Natural killer cell (primary cell): ENCODE measurements at regions not wholly inside any gene's neighbourhood (a gene's known extent, or its start where the extent isn't known, plus 50 kb on each side); places are given as distances from the start of the nearest gene placed in this dataset.

ENCODE experiments used
- ATAC-seq, 3 donors: fragments of 150-1000 bp in 2 of 3; fragments of 200-7000 bp in 1 of 3; cut with Tn5 transposase; 1 replicate in 1 of 3; 2 replicates in 2 of 3; pipeline ENCODE4 v1.10.0; 2021; ENCODE audit warnings: mild to moderate bottlenecking in 2 of 3, moderate library complexity in 2 of 3
- DNase-seq, 2 donors: peaks; one replicate each; pipeline versions ENCODE4 v3.0.0 to v3.0.0-alpha.2; 2013 to 2021; ENCODE audit warnings: mixed read lengths in 1 of 2
- H3K27ac ChIP-seq: one replicate; pipeline ENCODE4 v1.5.1; 2013; ENCODE audit warnings: mild to moderate bottlenecking, low read length
- H3K27me3 ChIP-seq: one replicate; pipeline ENCODE4 v1.6.1; 2013; ENCODE audit warnings: low read length; ENCODE audit not compliant: control insufficient read depth, insufficient read depth
- H3K36me3 ChIP-seq: one replicate; pipeline ENCODE4 v1.6.1; 2013; ENCODE audit warnings: low read length; ENCODE audit not compliant: control insufficient read depth, insufficient read depth
- H3K4me1 ChIP-seq: one replicate; pipeline ENCODE4 v1.6.1; 2013; ENCODE audit warnings: low read length; ENCODE audit not compliant: control insufficient read depth, insufficient read depth
- H3K4me3 ChIP-seq: one replicate; pipeline ENCODE4 v1.5.1; 2013; ENCODE audit warnings: low read length
- H3K9me3 ChIP-seq: one replicate; pipeline ENCODE4 v1.6.1; 2013; ENCODE audit warnings: low read length; ENCODE audit not compliant: control insufficient read depth, insufficient read depth
- H3K27ac Mint-ChIP-seq, 2 donors: one replicate each; pipeline ENCODE4 v1.8.0; 2022; ENCODE audit warnings: mild to moderate bottlenecking in 2 of 2, mixed read lengths in 2 of 2, moderate library complexity in 1 of 2
- H3K27me3 Mint-ChIP-seq, 2 donors: one replicate each; pipeline ENCODE4 v1.8.0; 2022; ENCODE audit warnings: low read depth in 2 of 2, mixed read lengths in 2 of 2
- H3K36me3 Mint-ChIP-seq: one replicate; pipeline ENCODE4 v1.8.0; 2022; ENCODE audit warnings: mixed read lengths
- H3K4me1 Mint-ChIP-seq, 2 donors: one replicate each; pipeline ENCODE4 v1.8.0; 2022; ENCODE audit warnings: mixed read lengths in 2 of 2
- H3K4me3 Mint-ChIP-seq: one replicate; pipeline ENCODE4 v1.8.0; 2022; ENCODE audit warnings: mild to moderate bottlenecking, moderate library complexity, mixed read lengths
- H3K9me3 Mint-ChIP-seq, 2 donors: one replicate each; pipeline ENCODE4 v1.8.0; 2022; ENCODE audit warnings: mixed read lengths in 2 of 2
- CTCF ChIP-seq: fragments of 200-600 bp; IDR thresholded peaks from one replicate; pipeline ENCODE4 v1.8.0; 2022; ENCODE audit warnings: antibody characterized with exemption
- WGBS: methylation state at CpG from one replicate; pipeline ENCODE4 v1.1.7; 2013; ENCODE audit warnings: missing lambda C conversion rate; ENCODE audit not compliant: insufficient coverage; 5-methylcytosine and 5-hydroxymethylcytosine counted together
- intact Hi-C: fragments of 100-400 bp; cut with micrococcal nuclease; formaldehyde crosslinking; loops from one replicate; pipeline ENCODE4 v1.14.2; 2022

- no peak for DNase-seq
- intact Hi-C loops = no loop called here
- peaks cover 17 to 21% of the 10 kb centered on the region in 2 donors for H3K27me3 Mint-ChIP-seq
- H3K4me3 Mint-ChIP-seq = no peak overlapping the region
- no peaks in the 10 kb centered on the region for H3K27me3 ChIP-seq
- H3K4me1 ChIP-seq = no peaks in the 10 kb centered on the region
- no peaks in the 10 kb centered on the region for H3K9me3 Mint-ChIP-seq
- no peaks in the 10 kb centered on the region for H3K4me1 Mint-ChIP-seq
- no peaks in the 10 kb centered on the region for H3K36me3 Mint-ChIP-seq
- H3K4me3 ChIP-seq = no peak overlapping the region
- ATAC-seq = no peak
- H3K9me3 ChIP-seq = no peaks in the 10 kb centered on the region
- no peaks in the 10 kb centered on the region for H3K36me3 ChIP-seq
- WGBS = 90% methylated on average over 2 of the region's 2 CpGs
- H3K27ac Mint-ChIP-seq = no peak overlapping the region
- no peak for TF ChIP-seq CTCF
- no peak overlapping the region for H3K27ac ChIP-seq
Measured at GRCh38 chr13:40013554-40013953, 358.1 kb downstream of the COG6 start.

DNA sequence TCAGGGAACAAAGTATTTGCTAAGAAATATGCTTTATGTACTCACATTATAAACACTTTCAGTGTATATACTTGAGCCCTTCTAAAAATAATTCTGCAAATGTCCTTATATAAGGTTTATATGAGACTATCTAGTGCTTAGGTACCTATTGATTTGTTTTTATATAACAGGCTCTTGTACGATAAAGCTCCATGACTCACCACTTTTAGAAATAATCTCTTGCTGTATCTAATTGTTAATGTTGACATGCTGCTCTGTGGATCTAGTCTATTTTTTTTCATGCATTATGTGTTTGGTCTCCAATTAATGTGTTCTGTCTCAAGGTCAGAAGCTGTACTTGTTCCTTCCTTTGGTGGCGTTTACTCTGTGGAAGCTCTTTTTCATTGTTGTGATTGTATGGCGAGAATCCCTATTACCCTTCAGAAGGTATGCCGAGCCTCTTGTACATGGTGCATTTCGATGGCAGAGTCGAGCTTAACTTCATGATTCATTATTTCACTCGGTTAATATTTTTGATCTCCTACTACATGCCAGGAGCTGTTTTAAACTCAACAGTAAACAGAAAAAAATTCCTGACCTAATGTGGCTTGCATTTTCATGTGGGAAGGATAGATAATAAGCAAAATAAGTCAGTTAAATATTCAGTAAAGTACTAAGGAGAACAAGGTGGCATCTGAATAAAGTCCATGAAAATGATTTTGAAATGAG, 361.6 kb downstream of the COG6 start:
- DNase-seq (no peak), ATAC-seq (no peak)
- Mint-ChIP-seq H3K27ac (no peak overlapping the region), H3K4me1 (no peaks in the 10 kb centered on the region), H3K27me3 (peaks cover 9 to 15% of the 10 kb centered on the region in 2 donors), H3K9me3 (no peaks in the 10 kb centered on the region), H3K36me3 (no peaks in the 10 kb centered on the region), H3K4me3 (no peak overlapping the region)
- H3K9me3 ChIP-seq = no peaks in the 10 kb centered on the region
- H3K4me3 ChIP-seq = no peak overlapping the region
- H3K4me1 ChIP-seq = no peaks in the 10 kb centered on the region
- TF ChIP-seq CTCF = no peak
- no peaks in the 10 kb centered on the region for H3K27me3 ChIP-seq
- intact Hi-C loops = no loop called here
- no peaks in the 10 kb centered on the region for H3K36me3 ChIP-seq
- WGBS = 90% methylated on average over 6 of the region's 7 CpGs
- H3K27ac ChIP-seq = no peak overlapping the region

DNA sequence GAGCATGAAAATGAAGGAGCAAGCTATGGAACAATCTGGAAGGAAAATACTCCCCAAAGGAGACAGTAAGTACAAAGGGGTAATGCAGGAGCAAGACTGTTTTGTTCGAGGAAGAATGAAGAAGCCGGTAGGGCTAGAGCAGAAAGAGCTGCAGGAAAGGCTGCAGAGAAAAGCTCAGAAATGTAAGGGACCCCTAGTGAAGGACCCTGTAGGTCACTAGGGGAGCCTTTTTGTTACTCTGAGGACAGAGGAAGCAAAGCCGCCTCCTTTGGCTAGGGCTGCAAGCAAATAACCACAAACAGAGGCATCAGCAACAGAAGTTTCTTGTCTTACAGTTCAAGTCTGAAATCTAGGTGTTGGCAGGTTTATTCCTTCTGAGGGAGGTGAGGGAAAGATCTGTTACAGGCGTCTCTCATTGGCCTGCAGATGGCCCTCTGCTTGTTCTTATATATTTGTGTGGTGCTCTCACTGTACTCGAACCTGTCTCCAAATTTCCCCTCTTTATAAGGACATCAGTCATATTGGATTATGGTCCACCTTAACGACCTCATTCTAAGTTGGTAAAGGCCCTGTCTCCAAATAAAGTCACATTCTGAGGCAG, 362.3 kb downstream of the COG6 start:
- Histone ChIP-seq H3K4me3 (no peak overlapping the region), H3K9me3 (no peaks in the 10 kb centered on the region), H3K27ac (no peak overlapping the region), H3K27me3 (no peaks in the 10 kb centered on the region), H3K4me1 (no peaks in the 10 kb centered on the region), H3K36me3 (no peaks in the 10 kb centered on the region)
- intact Hi-C loops = no loop called here
- no peak overlapping the region for H3K4me3 Mint-ChIP-seq
- ATAC-seq (no peak), DNase-seq (no peak)
- peaks cover 8 to 15% of the 10 kb centered on the region in 2 donors for H3K27me3 Mint-ChIP-seq
- 85% methylated on average over 4 of the region's 6 CpGs for WGBS
- H3K9me3 Mint-ChIP-seq = no peaks in the 10 kb centered on the region
- H3K36me3 Mint-ChIP-seq = no peaks in the 10 kb centered on the region
- H3K27ac Mint-ChIP-seq = no peak overlapping the region
- H3K4me1 Mint-ChIP-seq = no peaks in the 10 kb centered on the region
- TF ChIP-seq CTCF = no peak
